ENCODE measurements at regions not wholly inside any gene's neighbourhood (a gene's known extent, or its start where the extent isn't known, plus 50 kb on each side); places are given as distances from the start of the nearest gene placed in this dataset.

DNA sequence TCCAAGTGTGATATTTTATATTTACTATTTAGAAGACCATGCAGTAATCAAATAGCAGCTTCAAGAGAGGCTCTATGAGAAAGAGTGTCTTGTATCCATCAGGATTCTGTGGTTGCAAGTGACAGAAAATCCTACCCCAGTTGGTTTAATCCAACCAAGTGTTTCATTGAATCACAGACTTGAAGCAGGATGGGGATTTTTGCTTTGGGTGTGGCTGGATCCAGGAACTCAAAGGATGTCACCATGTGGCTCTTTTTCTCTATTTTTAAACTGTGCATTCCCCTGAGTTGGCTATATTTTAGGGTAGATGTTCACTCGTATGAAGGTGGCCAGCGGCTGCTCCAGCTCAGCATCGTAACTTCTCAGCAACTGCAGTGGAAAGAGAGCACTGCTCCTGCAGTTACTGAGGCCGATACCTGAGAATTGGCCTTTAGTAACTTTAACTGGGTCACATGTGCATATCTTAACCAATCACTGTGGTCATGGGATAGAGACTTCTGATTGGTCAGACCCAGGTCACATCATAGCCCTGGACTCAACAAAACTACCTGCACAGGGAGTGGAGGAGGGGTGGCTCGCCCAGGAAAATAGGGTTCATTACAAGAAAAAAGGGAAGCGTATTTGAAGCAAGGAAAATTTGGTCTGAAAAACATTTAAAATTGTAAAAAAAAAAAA lies 396.1 kb upstream of the SULF2 start:
- TF ChIP-seq CTCF (IDR thresholded peaks at IDR 0.05 in 2 of 3, conservative IDR thresholded peaks at IDR 0.05 in 1 of 3; ENCODE audit: control insufficient read depth in 2 of 3, extremely low read depth in 1 of 3, insufficient read depth in 1 of 3, low read depth in 3 of 3, low read length in 3 of 3) (no peak), CBX5 (IDR thresholded peaks at IDR 0.05; ENCODE audit: low read depth) (no peak)
